NB4 (cell line): ENCODE measurements at regions not wholly inside any gene's neighbourhood (a gene's known extent, or its start where the extent isn't known, plus 50 kb on each side); places are given as distances from the start of the nearest gene placed in this dataset.

Experiments used
- CTCF ChIP-seq: IDR thresholded peaks from one replicate; pipeline ENCODE4 v1.5.1; 2012; ENCODE audit warnings: low read depth, low read length
- MAX ChIP-seq: IDR thresholded peaks from 2 replicates; pipeline ENCODE4 v1.6.1; 2011; ENCODE audit warnings: low read depth, low read length
- MYC ChIP-seq: IDR thresholded peaks from 2 replicates; pipeline ENCODE4 v1.6.1; 2011; ENCODE audit warnings: low read depth, low read length
- POLR2A ChIP-seq: IDR thresholded peaks from 2 replicates; pipeline ENCODE4 v1.6.1; 2011; ENCODE audit warnings: mild to moderate bottlenecking; ENCODE audit not compliant: insufficient read length; ENCODE audit errors: extremely low read depth

GRCh38 chr6:14240411-14241166, 123.0 kb downstream of the CD83 start:
- TF ChIP-seq CTCF: no peak
- TF ChIP-seq POLR2A: no peak
- no peak for TF ChIP-seq MAX
- TF ChIP-seq MYC: no peak
